Tibial nerve (tissue), 4 donors: ENCODE measurements at regions not wholly inside any gene's neighbourhood (a gene's known extent, or its start where the extent isn't known, plus 50 kb on each side); places are given as distances from the start of the nearest gene placed in this dataset.

Experiments
- CTCF ChIP-seq, 5 experiments: fragments of 200-600 bp in 3 of 5; fragments of 450-650 bp in 2 of 5; sonication (generic) in 3 of 5; IDR thresholded peaks; one replicate each; pipeline ENCODE4 v1.5.1; 2016 to 2019; ENCODE audit warnings: antibody characterized with exemption in 5 of 5, mild to moderate bottlenecking in 3 of 5, moderate library complexity in 2 of 5
- EP300 ChIP-seq, 2 donors: sonication (generic); formaldehyde crosslinking; IDR thresholded peaks; one replicate each; pipeline ENCODE4 v1.6.1; 2017; ENCODE audit warnings: antibody characterized with exemption in 2 of 2, mild to moderate bottlenecking in 1 of 2
- POLR2A ChIP-seq, 2 donors: fragments of 450-650 bp; IDR thresholded peaks; one replicate each; pipeline ENCODE4 v1.6.1; 2017; ENCODE audit warnings: antibody characterized with exemption in 2 of 2, mild to moderate bottlenecking in 2 of 2, moderate library complexity in 2 of 2

DNA sequence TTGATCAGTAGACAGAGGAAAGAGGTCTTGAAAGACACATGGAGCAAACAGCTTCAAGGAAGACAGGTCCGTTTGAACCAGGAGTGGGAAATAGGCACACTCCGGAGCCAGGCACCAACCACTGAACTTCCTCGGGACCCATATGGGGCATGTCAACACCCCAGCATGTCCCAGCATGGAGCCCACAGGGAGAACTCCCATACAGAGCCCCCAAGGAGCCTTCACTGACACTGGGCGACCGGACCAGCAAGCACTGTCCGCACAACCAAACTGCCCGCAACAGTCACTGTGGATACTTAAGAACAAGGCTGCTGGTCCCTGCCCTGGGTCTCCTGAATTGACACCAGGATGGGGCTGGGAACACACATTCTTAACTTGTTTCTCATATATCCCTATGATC, 286.2 kb upstream of the SALL3 start:
- TF ChIP-seq CTCF (IDR thresholded peaks at IDR 0.05) (no peak), EP300 (IDR thresholded peaks at IDR 0.05) (no peak), POLR2A (IDR thresholded peaks at IDR 0.05) (no peak)
